Spleen (tissue), 11 donors: ENCODE measurements at regions not wholly inside any gene's neighbourhood (a gene's known extent, or its start where the extent isn't known, plus 50 kb on each side); places are given as distances from the start of the nearest gene placed in this dataset.

Experiments
- DNase-seq: peaks from one replicate; pipeline ENCODE4 v3.0.0-alpha.2; 2020
- H3K27ac ChIP-seq, 8 donors: fragments of 200-600 bp; sonication (generic) in 7 of 8; 1 replicate in 4 of 8; 2 replicates in 4 of 8; pipeline versions ENCODE4 v1.5.0 to v1.8.0; 2016 to 2021; ENCODE audit warnings: inconsistent platforms in 4 of 8, mild to moderate bottlenecking in 4 of 8, moderate library complexity in 1 of 8
- H3K27me3 ChIP-seq, 7 donors: fragments of 200-600 bp; sonication (generic) in 6 of 7; replicated peaks in 1 of 7; 1 replicate in 4 of 7; 2 replicates in 3 of 7; pipeline versions ENCODE4 v1.5.0 to v1.8.0; 2016 to 2021; ENCODE audit warnings: inconsistent platforms in 3 of 7, mild to moderate bottlenecking in 1 of 7
- H3K36me3 ChIP-seq, 6 donors: fragments of 200-600 bp; sonication (generic) in 5 of 6; 1 replicate in 4 of 6; 2 replicates in 2 of 6; pipeline versions ENCODE4 v1.5.0 to v1.8.0; 2016 to 2021; ENCODE audit warnings: inconsistent platforms in 2 of 6
- H3K4me1 ChIP-seq, 6 donors: fragments of 200-600 bp; sonication (generic) in 5 of 6; 1 replicate in 3 of 6; 2 replicates in 3 of 6; pipeline versions ENCODE4 v1.5.0 to v1.8.0; 2016 to 2021; ENCODE audit warnings: inconsistent platforms in 3 of 6
- H3K4me3 ChIP-seq, 8 donors: fragments of 200-600 bp; sonication (generic) in 7 of 8; 1 replicate in 4 of 8; 2 replicates in 4 of 8; pipeline versions ENCODE4 v1.5.0 to v1.8.0; 2016 to 2021; ENCODE audit warnings: inconsistent platforms in 4 of 8, mild to moderate bottlenecking in 4 of 8, moderate library complexity in 2 of 8
- H3K9me3 ChIP-seq, 8 donors: fragments of 200-600 bp; sonication (generic) in 7 of 8; 1 replicate in 4 of 8; 2 replicates in 4 of 8; pipeline versions ENCODE4 v1.5.0 to v1.8.0; 2016 to 2021; ENCODE audit warnings: inconsistent platforms in 4 of 8
- POLR2A ChIP-seq, 3 donors: fragments of 450-650 bp; IDR thresholded peaks; one replicate each; pipeline ENCODE4 v1.5.1; 2017; ENCODE audit warnings: antibody characterized with exemption in 3 of 3, mild to moderate bottlenecking in 1 of 3
- POLR2AphosphoS5 ChIP-seq, 3 donors: sonication (generic); formaldehyde crosslinking; IDR thresholded peaks; one replicate each; pipeline ENCODE4 v1.5.1; 2017; ENCODE audit warnings: antibody characterized with exemption in 3 of 3
- WGBS, 5 donors: extraction: QIAGEN DNeasy Blood & Tissue Kit in 3 of 5; methylation state at CpG; one replicate each; pipeline versions ENCODE4 v1.1.5 to v1.1.7; 2013 to 2018; 5-methylcytosine and 5-hydroxymethylcytosine counted together
- intact Hi-C: fragments of 100-400 bp; cut with DNase I; formaldehyde crosslinking; loops from one replicate; pipeline ENCODE4 v1.15.0; 2023; ENCODE audit warnings: low total_unique reads
- TF ChIP-seq, protein P1 (sequence below), 11 experiments: fragments of 200-600 bp in 7 of 11; fragments of 450-650 bp in 4 of 11; sonication (generic) in 4 of 11; IDR thresholded peaks in 8 of 11; conservative IDR thresholded peaks in 3 of 11; 1 replicate in 7 of 11; 2 replicates in 4 of 11; pipeline versions ENCODE4 v1.4.0 to v1.8.0; 2016 to 2021; ENCODE audit warnings: antibody characterized with exemption in 11 of 11, inconsistent platforms in 4 of 11, mild to moderate bottlenecking in 1 of 11
- donor health status: healthy with polysubstance abuse.
- donor health status: DM: no; HTN: no; CAD: no; lungs with moderate emphysema.
- donor health status: DM: no; HTN: no; CAD: no.
- donor health status: Bipolar disorder and iron deficiency.
- donor health status: healthy.
- donor health status: DM: no; HTN: no; CAD: no.
- donor health status: DM: yes; HTN: yes; CAD: no.

DNA sequence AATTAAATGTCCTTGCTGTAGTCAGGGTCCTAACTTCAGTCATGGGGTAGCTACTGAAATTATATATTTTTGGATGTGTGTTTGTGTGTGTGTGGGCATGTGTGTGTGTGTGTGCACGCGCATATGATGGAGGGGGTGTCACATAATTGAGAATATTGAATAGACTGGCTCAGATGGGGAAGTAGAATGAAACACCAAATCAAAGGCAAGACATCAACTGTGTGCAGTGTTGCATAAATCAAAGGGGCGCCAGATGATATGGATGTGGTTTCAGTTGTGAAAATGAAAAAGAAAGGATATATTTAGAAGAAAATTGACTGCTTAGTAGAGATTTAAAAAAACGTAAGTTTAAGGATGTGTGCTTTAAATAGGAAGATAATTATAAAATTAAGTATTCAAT, 144.2 kb upstream of the CEP162 start:
- 49 to 61% (median 56%) methylated on average over 4 of the region's 4 CpGs for WGBS, 5 donors
- Histone ChIP-seq H3K9me3 (no peaks in the 10 kb centered on the region), H3K4me1 (no peaks in the 10 kb centered on the region), H3K27me3 (no peaks in the 10 kb centered on the region), H3K36me3 (no peaks in the 10 kb centered on the region), H3K4me3 (no peak overlapping the region), H3K27ac (no peak overlapping the region)
- DNase-seq = no peak
- no peak for TF ChIP-seq POLR2A (IDR thresholded peaks at IDR 0.05)
- TF ChIP-seq, protein P1, sequence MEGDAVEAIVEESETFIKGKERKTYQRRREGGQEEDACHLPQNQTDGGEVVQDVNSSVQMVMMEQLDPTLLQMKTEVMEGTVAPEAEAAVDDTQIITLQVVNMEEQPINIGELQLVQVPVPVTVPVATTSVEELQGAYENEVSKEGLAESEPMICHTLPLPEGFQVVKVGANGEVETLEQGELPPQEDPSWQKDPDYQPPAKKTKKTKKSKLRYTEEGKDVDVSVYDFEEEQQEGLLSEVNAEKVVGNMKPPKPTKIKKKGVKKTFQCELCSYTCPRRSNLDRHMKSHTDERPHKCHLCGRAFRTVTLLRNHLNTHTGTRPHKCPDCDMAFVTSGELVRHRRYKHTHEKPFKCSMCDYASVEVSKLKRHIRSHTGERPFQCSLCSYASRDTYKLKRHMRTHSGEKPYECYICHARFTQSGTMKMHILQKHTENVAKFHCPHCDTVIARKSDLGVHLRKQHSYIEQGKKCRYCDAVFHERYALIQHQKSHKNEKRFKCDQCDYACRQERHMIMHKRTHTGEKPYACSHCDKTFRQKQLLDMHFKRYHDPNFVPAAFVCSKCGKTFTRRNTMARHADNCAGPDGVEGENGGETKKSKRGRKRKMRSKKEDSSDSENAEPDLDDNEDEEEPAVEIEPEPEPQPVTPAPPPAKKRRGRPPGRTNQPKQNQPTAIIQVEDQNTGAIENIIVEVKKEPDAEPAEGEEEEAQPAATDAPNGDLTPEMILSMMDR (IDR thresholded peaks at IDR 0.05 in 8 of 11, conservative IDR thresholded peaks at IDR 0.05 in 3 of 11) = no peak
- intact Hi-C loops = no loop called here

DNA sequence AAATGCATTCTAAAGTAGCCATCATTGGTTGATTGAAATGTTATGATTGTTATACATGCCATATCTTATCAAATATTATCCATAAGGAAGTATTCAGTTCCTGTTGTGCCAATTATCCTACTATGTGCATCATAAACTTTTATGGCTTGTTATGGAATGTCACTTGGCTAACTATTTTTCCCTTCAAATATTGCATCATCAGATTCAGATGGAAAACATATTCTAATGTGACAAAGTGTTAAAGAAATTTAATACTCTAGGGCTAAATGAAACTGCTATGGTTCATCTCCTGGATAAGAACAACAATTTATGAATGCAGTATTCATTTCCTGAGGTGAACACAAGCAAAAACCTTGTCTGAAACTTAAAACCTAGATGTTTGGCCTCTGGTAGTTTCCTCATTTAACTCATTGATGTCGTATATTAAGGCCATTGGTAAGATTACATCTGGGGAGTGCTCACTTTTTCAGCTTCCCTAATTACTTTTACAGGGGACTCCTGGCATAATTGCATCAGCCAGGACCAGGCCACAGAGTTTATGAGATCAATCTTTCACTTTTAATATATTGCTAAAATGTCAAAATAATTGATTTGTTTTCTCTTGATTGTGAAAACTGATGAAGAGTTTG, 134.9 kb upstream of the CEP162 start:
- TF ChIP-seq POLR2AphosphoS5 (IDR thresholded peaks at IDR 0.05) (no peak), POLR2A (IDR thresholded peaks at IDR 0.05) (no peak)
- TF ChIP-seq, protein P1 (IDR thresholded peaks at IDR 0.05 in 8 of 11, conservative IDR thresholded peaks at IDR 0.05 in 3 of 11) = no peak
- no peak for DNase-seq
- no peak overlapping the region for H3K4me3 ChIP-seq
- no peaks in the 10 kb centered on the region for H3K4me1 ChIP-seq
- intact Hi-C loops = no loop called here
- no peaks in the 10 kb centered on the region for H3K36me3 ChIP-seq
- H3K9me3 ChIP-seq = peaks cover 0 to 6% (median 0%) of the 10 kb centered on the region in 8 donors
- 53 to 70% (median 64%) methylated on average over 1 of the region's 1 CpG for WGBS, 5 donors
- H3K27ac ChIP-seq = no peak overlapping the region
- H3K27me3 ChIP-seq = no peaks in the 10 kb centered on the region

DNA sequence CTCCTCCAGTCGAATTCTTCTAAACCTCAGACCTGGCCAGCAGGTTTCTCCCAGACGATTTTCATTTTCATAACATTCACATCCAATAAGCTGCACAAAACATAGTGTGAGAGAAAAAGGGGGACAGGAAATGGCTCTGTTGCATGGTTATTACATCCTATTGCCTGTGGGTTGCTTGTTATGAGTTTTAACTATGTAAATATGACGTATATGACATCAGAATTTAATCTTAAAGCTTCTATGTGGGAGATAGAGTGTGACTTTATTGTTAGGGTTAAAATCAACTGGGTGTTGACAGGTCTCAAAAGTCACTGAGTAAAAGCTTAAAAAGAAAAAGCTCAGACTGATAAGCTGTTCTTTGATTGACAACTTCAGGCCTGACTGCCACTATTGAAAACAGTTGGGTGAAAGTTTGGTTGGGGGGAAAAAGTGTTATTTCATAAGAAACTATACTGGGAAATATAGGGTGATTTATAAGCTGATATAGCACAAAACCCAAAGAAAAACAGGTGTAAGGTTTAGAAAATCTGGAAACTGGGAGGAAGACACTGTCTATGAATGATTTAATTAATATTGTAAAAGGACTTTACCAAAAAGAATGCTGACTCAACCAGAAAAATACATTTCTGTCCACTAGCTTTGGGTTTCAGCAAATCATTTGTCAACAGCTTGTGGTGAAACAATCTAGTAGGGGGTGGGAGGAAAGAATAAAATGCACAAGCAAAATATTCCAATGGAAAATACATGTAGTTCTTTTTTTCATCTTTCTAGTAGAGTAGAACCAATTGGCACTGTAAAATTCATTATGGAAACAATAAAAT, 134.1 kb upstream of the CEP162 start:
- intact Hi-C loops = no loop called here

DNA sequence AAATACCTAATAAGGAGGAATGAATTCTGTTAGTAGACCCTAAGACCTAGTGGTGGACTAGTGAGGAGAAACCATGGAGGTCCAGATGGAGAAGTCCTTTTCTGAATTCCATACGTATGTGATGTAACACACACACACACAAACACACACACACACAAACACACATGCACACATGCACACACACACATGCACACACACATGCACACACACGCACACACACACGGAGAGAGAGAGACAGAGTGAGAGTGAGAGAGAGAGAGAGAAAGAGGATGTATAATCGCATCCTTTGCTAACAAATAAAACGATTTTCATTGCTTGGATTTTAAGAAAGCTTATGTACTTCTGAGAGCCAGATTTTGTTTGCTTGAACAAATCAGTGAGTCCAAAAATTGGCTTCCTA, 132.6 kb upstream of the CEP162 start:
- H3K9me3 ChIP-seq = peaks cover 0 to 6% (median 0%) of the 10 kb centered on the region in 8 donors
- H3K27me3 ChIP-seq = no peaks in the 10 kb centered on the region
- no peaks in the 10 kb centered on the region for H3K4me1 ChIP-seq
- intact Hi-C loops = no loop called here
- no peak overlapping the region for H3K4me3 ChIP-seq
- no peak for DNase-seq
- H3K36me3 ChIP-seq = no peaks in the 10 kb centered on the region
- TF ChIP-seq, protein P1 (IDR thresholded peaks at IDR 0.05 in 8 of 11, conservative IDR thresholded peaks at IDR 0.05 in 3 of 11) = no peak
- TF ChIP-seq POLR2A (IDR thresholded peaks at IDR 0.05) (no peak), POLR2AphosphoS5 (IDR thresholded peaks at IDR 0.05) (no peak)
- no peak overlapping the region for H3K27ac ChIP-seq
- WGBS, 5 donors = 84 to 92% (median 90%) methylated on average over 5 of the region's 5 CpGs

More for the DNA sequence above, 134.1 kb upstream of the CEP162 start:
- Histone ChIP-seq H3K4me1 (no peaks in the 10 kb centered on the region), H3K9me3 (peaks cover 0 to 6% (median 0%) of the 10 kb centered on the region in 8 donors), H3K27ac (no peak overlapping the region), H3K36me3 (no peaks in the 10 kb centered on the region), H3K4me3 (no peak overlapping the region), H3K27me3 (no peaks in the 10 kb centered on the region)
- TF ChIP-seq POLR2A (IDR thresholded peaks at IDR 0.05) (no peak), POLR2AphosphoS5 (IDR thresholded peaks at IDR 0.05) (no peak)
- TF ChIP-seq, protein P1 (IDR thresholded peaks at IDR 0.05 in 8 of 11, conservative IDR thresholded peaks at IDR 0.05 in 3 of 11) = no peak
- 43 to 63% (median 52%) methylated on average over 3 of the region's 3 CpGs for WGBS, 5 donors
- no peak for DNase-seq
